ENCODE measurements at regions not wholly inside any gene's neighbourhood (a gene's known extent, or its start where the extent isn't known, plus 50 kb on each side); places are given as distances from the start of the nearest gene placed in this dataset.

DNA sequence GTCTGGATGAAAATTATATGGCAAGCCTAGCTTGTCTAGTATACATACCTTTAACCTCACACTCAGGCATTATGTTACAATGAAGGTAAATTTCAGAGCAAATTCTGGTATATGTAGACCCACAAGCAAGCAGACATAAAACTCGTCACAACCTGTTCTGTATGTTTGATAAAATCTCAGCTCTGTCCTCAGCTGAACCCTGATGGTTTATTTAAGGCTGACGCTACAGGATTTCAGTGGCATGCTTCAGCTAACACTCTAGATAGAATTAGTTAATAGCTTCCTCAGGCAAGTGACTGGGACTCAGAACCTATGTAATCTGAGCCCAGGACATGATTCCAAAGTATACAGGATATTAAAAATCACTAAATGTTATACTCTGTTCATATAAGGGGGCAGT, 68.2 kb upstream of the MC2R start:
- H2BK120ac ChIP-seq (replicated peaks; ENCODE audit: low read depth, low read length): no peak overlapping the region
- 0 out of 4 replicates have a peak, but pooled peaks cover 0 to 3% of the 10 kb centered on the region in 2 experiments for H3K9me3 ChIP-seq (ENCODE audit: insufficient read depth in 2 of 2, low read depth in 1 of 2, low read length in 1 of 2)
- no peak overlapping the region for H3K4me3 ChIP-seq (ENCODE audit: extremely low read depth in 1 of 4, insufficient read depth in 2 of 4, low read depth in 3 of 4, low read length in 4 of 4)
- no peaks in the 10 kb centered on the region for H3K23me2 ChIP-seq (ENCODE audit: low read depth, low read length)
- no peak overlapping the region for H4K91ac ChIP-seq (replicated peaks; ENCODE audit: insufficient read length, low read length)
- no peak overlapping the region for H3K18ac ChIP-seq (ENCODE audit: extremely low read depth, low read length)
- FAIRE-seq (no peak), DNase-seq (ENCODE audit: low read depth in 1 of 2, low spot score in 2 of 2) (no peak)
- no peaks in the 10 kb centered on the region for H3K27me3 ChIP-seq (replicated peaks in 1 of 4; ENCODE audit: control insufficient read depth in 3 of 4, extremely low read depth in 1 of 4, insufficient read depth in 3 of 4, low read length in 3 of 4)
- no peak overlapping the region for H2BK20ac ChIP-seq (ENCODE audit: low read length)
- no peaks in the 10 kb centered on the region for H4K20me1 ChIP-seq (replicated peaks in 1 of 2; ENCODE audit: control insufficient read depth in 1 of 2, insufficient read depth in 2 of 2, low read length in 2 of 2)
- ChIA-PET CTCF (ENCODE audit: partially characterized antibody) (interaction anchor here (1.1 to 2.7 kb wide), 7 partner anchors 9 to 172 kb away, joined by 3 to 10 read pairs (median 6); no protein-coding TSS in a partner anchor), POLR2A (ENCODE audit: partially characterized antibody) (no interaction called here)
- no peak overlapping the region for H2AK5ac ChIP-seq (ENCODE audit: low read depth, low read length)
- no peak overlapping the region for H4K8ac ChIP-seq (ENCODE audit: extremely low read depth, insufficient read depth, low read length)
- H3K27ac ChIP-seq (ENCODE audit: low read depth, low read length): no peak overlapping the region
- no peak overlapping the region for H2BK5ac ChIP-seq (ENCODE audit: low read depth, low read length)
- no peaks in the 10 kb centered on the region for H3K79me1 ChIP-seq (ENCODE audit: low read depth, low read length)
- H2BK12ac ChIP-seq (ENCODE audit: low read depth, low read length): no peak overlapping the region
- no peak overlapping the region for H3K23ac ChIP-seq (ENCODE audit: insufficient read length)
- H3K36me3 ChIP-seq (ENCODE audit: control insufficient read depth in 2 of 4, insufficient read depth in 4 of 4, low read length in 3 of 4): no peaks in the 10 kb centered on the region
- H3K4ac ChIP-seq (replicated peaks; ENCODE audit: insufficient read length, low read depth, low read length): no peak overlapping the region
- H3K79me2 ChIP-seq (ENCODE audit: control insufficient read depth in 1 of 2, insufficient read depth in 2 of 2, low read length in 2 of 2): no peaks in the 10 kb centered on the region
- no peak for TF ChIP-seq MAFK (IDR thresholded peaks at IDR 0.05; ENCODE audit: low read depth, low read length)
- TF ChIP-seq BACH1 (IDR thresholded peaks at IDR 0.05; ENCODE audit: low read length): no peak
- no peak for TF ChIP-seq ATF3 (IDR thresholded peaks at IDR 0.05; ENCODE audit: insufficient read depth, low read depth, low read length)
- no peak for TF ChIP-seq GABPA (IDR thresholded peaks at IDR 0.05; ENCODE audit: borderline replicate concordance, insufficient read depth, low read length)
- H2BK15ac ChIP-seq (ENCODE audit: low read length): no peak overlapping the region
- WGBS, 2 experiments (ENCODE audit: extremely low coverage in 1 of 2, insufficient coverage in 1 of 2, insufficient read length in 1 of 2, insufficient replicate concordance in 2 of 2, low coverage in 1 of 2, low lambda C conversion rate in 2 of 2, missing lambda C conversion rate in 1 of 2): 92% methylated on average over 2 of the region's 2 CpGs; no CpG with 5 or more reads in 1 of the 2 experiments
- no peak overlapping the region for H2AFZ ChIP-seq (ENCODE audit: low read length)
- no peak overlapping the region for H3K9ac ChIP-seq (replicated peaks in 1 of 4; ENCODE audit: extremely low read depth in 1 of 4, low read depth in 3 of 4, low read length in 3 of 4)
- H3K56ac ChIP-seq (replicated peaks; ENCODE audit: insufficient read length, low read depth, low read length): no peak overlapping the region
- peaks cover 0 to 7% (median 1%) of the 10 kb centered on the region in 4 experiments; a peak in 3 of 7 replicates for H3K4me1 ChIP-seq (replicated peaks in 1 of 4; ENCODE audit: control insufficient read depth in 3 of 4, insufficient read depth in 4 of 4, low read length in 3 of 4)
- no peak overlapping the region for H4K5ac ChIP-seq (ENCODE audit: insufficient read length, low read depth, low read length)
- no peak overlapping the region for H3K4me2 ChIP-seq (ENCODE audit: insufficient read depth in 1 of 2, low read depth in 2 of 2, low read length in 2 of 2)
- H3K14ac ChIP-seq (ENCODE audit: insufficient read length): no peak overlapping the region
